Limb (tissue), 2 donors: ENCODE measurements at regions not wholly inside any gene's neighbourhood (a gene's known extent, or its start where the extent isn't known, plus 50 kb on each side); places are given as distances from the start of the nearest gene placed in this dataset.

Experiments used
- DNase-seq, 2 donors: peaks; one replicate each; pipeline ENCODE4 v3.0.0-alpha.2; 2016; ENCODE audit errors: extremely low spot score in 2 of 2

DNA sequence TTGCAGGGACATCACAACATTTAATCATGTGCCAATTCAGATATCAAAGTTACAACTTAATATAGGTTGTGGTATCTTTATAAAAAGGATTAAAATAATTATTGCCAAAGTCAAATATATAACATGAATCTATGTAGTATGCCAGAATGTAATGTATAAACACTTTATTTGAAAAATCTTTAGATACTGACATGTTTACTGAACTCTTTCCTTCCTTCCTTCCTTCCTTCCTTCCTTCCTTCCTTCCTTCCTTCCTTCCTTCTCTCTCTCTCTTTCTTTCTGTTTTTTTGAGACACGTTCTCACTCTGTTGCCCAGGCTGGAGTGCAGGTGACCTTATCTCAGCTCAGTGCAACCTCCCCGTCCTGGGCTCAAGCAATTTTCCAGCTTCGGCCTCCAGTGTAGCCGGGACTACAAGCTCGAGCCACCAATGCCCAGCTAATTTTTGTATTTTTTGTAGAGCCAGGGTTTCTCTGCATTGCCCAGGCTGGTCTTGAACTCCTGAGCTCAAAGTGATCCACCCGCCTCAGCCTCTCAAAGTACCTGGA lies 496.8 kb upstream of the CITED2 start:
- no peak for DNase-seq

DNA sequence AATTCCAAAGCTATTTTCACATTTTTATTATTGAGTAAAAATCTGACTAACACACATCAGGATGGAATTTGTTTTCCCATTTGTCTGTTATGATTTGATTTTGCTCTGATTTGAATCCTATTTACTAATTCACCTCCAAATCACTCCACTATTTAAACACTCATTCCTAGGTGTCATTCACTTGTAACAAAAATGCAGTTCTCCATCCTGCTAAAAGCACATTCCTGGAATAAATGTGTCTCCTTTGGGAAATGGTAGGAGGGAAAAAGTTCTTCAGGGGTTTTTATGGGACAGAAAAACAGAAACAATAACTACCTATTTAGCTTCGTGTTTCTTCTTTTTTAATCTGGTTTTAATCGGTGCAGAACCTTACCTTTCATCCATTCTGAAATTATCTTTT lies 494.1 kb upstream of the CITED2 start:
- DNase-seq = no peak

DNA sequence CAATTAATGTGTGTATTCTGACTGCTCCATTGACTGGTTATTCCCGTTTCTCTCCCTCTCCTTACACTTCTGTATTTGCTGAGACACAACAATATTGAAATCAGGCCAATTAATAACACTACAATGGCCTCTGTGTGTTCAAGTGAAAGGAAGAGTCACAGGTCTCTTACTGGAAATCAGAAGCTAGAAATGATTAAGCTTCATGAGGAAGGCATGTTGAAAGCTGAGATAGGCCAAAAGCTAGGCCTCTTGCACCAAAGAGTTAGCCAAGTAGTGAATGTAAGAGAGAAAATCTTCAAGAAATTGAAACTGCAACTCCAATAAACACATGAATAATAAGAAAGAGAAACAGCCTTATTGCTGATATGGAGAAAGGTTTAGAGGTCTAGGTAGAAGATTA lies 489.5 kb upstream of the CITED2 start:
- no peak for DNase-seq

DNA sequence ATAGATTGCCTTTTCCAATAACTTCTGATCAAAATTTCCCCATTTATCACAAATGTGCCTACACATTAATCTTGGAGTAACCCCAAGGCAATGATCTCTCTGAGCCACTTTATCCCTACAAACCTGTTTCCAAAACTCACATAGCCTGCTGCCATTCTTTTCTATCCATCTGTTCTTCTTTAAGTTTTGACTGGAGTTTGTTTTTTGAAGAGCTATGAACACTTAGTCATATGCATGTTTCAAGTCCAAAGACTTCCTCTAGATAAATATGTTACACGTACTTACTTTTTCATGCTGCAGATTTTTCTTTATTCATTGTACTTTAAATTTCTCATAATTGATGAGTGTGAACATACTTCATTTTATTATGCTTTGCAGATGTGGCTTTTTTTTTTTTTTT lies 488.9 kb upstream of the CITED2 start:
- no peak for DNase-seq

DNA sequence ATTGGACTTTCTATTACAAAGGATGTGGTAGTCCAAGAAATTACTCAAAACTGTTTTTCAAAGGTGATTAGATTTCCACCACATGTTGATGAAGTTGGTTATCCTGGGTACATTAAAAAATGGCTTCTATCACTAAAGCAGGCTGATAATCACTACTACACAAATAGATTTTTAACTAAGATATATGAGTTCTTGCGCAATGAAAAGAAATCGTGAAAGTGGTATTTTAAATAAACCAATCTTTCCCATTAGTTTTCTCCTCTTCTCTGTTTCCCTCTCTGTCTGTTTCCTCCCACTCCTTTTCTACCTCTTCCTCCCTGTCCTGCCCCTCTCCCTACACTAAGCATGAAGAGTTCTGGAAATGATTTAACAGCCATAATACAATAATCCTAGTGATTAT lies 487.9 kb upstream of the CITED2 start:
- no peak for DNase-seq

DNA sequence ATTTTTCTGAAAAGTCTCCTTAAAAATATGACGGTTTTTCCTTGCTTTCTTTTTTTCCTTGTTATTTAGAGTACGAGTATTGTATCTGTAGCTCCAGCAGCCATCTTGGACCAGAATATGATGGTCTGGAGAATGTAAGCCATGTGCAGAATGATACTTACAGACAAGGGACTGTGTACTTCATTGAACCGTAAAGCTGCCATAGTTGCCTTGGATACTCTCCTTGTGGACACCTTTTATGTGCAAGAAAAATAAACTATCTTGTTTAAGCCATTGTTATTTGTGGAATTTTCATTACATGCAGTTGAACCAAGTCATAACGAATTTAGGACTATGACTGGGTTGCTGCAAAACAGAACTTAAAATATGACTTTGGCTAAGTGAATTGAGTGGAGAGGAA lies 485.8 kb upstream of the CITED2 start:
- no peak for DNase-seq

DNA sequence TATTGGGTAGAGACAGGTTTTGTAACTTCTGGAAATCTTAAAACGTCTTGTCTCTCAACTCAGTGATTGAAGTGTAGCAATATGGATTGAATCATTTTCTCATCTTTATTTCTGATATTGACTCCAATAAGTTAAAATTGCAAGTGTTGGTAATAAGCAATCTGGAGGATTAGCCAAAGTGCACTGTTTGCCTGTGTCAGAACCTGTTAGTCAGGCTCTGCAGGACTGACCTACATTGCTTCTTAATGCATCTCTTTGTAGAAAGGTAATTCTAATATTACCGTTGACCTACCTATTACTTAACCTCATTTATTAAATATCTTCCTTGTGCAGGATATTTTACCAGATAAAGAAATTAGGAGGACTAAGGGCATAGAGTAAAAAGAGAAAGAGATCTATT lies 484.0 kb upstream of the CITED2 start:
- DNase-seq = no peak

DNA sequence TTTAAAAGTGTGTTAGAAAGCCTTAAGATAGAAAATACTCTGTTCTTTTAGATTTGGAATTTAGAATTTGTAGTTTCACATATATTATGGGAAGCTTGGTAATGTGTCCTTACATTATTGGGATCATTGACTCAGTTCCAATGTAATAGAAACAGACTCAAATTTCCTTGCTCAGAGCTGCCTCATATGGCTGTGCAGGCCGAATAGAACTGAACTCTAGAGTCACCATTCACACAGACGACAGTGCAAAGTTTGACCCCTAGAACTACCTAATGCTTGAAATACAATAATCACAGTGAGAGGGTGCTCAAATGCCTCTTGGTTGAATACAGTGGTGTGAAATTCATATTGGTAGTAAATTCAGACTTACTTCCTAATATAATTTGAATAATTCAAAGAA lies 482.7 kb upstream of the CITED2 start:
- DNase-seq = no peak

DNA sequence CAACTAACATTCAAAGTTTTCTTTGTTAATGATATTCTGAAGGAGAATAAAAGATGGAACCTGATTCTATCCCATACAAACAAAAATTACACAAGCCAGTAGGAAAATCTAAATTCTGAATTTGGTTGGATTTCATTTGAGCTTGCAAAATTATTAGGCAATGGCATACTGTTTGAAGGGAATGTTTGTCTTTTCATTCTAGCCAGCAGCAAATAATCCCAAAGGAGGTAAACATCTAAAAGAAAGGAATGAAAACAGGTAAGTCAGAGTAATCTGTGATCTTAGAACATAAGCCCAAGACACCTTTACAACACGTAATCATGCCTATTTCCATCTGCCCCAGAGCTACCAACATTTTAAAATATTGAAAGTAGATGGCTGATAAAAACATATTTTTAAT lies 482.1 kb upstream of the CITED2 start:
- no peak for DNase-seq

DNA sequence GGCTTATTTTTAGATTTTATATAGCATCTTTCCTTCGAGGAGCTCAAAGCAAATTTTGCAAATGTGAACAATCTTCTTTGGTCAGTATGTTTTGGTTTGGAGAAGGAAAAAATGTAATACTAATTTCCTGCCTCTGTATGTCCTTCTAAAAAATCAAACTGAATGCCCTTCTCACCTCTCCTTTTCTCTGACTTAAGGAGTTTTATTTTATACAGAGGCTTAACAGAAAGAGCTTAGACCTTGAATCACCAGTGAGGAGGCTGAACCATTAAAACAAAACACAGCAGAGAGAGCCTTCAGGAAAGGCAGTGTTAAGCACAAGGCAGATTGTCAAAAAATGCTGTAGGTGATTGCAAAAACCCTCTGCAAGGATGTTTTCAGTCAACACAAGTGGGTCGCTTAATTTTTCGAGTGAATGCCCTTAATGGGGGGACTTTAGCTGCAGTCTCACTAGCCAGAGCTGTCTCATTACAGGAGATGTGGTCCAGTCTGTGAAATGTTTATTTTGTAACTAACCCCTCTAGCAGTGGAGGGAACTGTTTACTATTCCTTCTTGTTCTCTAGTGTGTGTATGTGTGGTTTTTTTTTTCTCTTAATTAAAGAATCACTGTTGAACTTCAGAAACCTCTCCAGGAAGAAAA lies 481.3 kb upstream of the CITED2 start:
- DNase-seq = no peak

DNA sequence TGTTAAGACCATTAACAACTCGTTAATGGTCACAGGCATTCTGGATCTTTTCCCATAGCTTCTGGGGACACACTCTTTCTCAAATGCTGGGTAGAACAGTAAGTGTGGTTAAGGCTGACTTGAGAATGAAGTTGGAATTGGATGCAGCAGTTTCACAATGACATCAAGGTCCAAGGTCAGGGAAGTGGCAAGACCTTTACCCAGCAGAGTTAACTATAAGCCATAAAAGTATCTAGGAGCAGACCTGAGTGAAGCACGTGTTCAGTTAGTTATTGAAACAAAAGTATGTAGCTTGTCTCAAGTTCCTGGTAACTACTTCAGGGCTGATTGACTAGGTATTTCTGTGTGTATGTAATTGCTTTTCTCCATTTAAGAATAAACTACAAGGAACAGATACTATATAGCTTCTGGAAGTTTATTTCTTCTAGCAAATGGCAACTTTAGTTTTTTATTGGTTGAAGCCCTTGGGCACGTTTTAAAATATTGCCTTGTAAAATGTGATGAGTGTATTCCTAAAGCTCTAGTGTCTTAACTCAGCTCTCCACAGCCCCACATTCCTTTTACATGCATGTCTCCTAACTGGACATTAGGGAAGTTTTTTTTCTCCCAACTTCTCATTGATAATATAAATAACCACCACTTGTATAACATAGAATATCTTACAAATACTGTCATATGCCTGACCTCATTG lies 479.0 kb upstream of the CITED2 start:
- DNase-seq = no peak

DNA sequence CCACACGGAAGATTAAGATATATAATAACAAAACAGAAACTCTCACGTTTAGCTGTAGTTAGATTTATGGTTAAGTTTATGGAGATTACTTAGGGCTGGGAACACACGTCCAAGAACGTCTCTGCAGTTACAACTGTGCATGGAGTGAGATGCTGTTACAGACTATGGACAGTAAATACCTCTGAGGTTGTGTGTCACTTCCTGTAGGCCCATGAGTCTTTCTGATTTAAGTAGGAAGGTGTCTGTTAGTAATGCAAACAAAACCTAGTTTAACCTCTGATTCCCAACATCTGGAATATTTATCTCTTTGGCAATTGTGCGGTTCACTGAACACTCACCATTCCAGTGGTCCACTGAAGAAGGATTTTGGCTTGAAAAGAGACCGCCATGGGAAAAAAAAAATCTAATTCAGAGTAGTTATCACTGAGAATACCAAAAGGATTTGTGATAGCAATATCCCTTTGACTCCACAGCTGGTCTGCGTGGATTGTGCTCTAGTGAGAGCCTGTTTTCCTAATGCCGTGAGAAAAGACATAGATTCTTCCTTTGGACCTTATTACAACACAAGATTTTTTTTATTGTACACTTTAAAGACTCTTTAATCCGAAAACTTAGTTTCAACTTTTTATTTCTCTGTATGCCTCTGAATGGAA lies 478.2 kb upstream of the CITED2 start:
- no peak for DNase-seq

DNA sequence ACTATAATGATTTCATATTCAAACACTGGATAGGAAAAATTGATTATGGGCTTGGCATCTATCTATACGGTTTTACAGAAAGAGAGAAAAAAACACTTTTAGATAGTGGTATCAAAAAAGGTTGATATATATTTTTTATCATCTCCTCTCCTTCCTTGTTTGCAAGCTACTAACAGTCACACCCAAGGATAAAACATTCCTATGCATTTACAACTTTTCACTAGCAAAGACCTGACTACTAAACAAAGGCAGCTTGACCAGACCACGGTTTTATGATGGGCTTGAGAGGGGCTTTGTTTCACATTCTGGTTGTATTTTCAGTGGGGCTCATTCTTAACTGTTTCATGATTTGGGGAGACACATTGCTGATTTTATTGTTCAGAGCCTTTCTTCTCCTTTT lies 477.6 kb upstream of the CITED2 start:
- no peak for DNase-seq

DNA sequence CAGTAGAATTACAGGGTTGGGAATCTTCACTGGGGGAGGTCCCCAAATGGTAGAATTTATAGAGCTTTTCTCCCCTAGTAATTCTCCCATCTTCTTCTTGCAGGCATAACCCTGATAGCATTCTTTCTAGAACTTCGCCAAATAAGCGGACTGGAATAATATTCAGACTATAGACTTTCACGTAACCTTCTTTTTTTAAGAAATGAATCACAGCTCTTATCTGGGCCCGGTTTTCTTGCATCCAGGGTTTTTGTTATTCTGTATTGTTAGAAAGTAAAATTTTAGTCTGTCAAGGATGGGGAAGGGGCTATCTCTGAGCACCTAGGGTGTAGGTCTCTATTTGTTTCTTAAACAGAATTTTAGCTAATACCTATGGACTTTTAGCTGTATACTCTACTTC lies 476.8 kb upstream of the CITED2 start:
- no peak for DNase-seq

DNA sequence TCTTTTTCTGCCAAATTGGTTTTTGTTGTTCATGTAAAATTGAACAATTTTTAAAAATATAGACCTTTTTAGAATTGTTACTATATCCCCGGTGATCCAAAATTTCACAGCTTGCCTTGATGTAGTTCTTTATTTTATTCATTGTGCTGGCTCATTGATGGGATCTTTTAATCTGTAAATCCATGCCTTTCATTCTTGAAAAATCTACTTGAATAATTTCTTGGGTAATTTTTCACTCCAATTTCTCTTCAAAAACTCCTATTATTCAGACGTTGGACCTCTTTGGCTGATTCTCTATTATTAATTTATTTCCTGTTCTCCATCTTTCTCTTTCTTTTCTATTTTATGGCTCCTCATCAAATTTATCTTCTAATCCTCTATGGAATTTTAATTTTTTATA lies 476.1 kb upstream of the CITED2 start:
- no peak for DNase-seq

DNA sequence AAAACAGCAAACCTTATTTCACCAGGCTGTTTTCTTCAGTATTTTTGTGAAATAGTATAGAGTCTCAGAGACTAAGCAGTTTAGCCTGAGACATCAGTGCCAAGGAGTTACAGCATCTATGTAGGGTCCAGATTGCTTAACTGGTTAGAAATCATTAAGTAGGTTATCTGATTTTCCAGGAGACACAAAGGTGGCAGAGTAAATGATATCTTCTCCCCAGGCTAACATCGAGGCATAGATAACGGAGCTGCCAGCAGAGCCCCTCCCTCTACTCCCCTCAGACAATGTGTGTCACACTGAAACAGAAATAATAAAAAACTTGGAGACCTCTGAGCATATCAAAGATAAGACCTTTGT lies 473.0 kb upstream of the CITED2 start:
- DNase-seq = no peak

DNA sequence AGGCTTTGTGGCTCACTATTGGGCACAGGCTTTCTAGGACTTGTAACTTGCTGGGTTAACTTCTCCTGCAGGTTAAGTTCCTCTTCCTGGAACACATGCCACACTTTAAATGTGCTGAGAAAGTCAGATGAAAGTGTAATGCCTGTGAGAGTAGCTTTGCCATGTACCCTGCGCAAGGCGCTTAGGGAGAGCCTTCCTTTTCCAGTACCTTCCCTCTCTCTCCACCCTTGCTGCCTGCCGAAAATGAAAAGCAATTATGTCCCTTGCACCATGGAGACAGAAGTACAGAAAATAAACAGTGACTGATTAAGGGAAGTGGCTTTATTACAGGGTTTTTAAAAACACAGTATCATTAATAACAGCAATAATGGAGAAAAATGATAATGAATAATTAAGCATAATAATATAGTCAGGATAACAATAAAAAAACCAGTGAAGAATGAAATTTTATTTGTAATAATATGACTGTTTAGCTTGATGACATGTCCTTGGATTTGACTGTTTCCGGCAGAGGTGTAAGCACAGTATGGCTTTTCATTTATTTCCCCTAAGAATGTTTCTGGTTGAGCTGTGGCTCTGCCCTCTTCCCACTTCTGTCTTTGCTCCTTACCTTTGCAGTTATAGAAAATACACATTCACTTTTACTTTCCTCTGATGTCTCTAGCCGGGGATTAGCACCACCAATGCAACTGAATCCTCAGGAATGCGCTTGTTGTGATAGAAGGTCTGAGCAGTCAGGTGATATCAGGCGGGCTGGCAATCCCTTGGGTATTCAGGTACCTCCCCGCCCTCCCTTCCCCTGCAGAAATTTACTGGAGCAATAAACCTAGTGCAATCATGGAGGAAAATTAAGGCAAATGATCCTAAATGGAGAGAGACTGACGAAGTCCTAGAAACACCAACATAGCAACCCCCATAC lies 472.3 kb upstream of the CITED2 start:
- no peak for DNase-seq

DNA sequence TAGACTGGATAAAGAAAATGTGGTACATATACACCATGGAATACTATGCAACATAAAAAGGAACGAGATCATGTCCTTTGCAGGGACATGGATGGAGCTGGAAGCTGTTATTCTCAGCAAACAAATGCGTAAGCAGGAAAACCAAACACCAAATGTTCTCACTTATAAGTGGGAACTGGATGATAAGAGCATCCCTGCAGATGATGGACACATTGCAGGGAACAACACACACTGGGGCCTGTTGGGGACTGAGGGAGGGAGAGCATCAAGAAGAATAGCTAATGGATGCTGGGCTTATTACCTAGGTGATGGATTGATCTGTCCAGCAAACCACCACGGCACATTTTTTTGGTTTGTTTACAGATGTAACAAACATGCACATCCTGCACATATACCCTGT lies 470.5 kb upstream of the CITED2 start:
- no peak for DNase-seq

DNA sequence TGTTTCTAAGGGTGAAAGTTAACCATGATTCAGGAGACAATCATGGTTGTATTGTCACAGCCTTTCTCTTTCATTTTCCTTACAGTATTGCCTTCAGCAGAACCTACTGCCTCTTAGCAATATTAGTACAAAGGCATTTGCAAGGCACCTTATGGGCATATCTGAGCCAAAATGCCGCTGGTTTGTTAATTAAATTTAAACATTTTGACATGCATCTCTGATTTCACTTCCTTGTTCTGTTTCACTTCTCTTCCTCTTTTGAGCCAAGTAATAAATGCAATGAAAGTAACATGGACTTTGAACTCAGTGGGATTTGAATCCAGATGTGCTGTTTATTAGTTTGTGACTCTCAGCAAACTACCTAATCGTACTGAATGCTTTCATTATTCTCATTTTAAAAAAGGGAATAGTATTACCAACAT lies 467.4 kb upstream of the CITED2 start:
- no peak for DNase-seq

DNA sequence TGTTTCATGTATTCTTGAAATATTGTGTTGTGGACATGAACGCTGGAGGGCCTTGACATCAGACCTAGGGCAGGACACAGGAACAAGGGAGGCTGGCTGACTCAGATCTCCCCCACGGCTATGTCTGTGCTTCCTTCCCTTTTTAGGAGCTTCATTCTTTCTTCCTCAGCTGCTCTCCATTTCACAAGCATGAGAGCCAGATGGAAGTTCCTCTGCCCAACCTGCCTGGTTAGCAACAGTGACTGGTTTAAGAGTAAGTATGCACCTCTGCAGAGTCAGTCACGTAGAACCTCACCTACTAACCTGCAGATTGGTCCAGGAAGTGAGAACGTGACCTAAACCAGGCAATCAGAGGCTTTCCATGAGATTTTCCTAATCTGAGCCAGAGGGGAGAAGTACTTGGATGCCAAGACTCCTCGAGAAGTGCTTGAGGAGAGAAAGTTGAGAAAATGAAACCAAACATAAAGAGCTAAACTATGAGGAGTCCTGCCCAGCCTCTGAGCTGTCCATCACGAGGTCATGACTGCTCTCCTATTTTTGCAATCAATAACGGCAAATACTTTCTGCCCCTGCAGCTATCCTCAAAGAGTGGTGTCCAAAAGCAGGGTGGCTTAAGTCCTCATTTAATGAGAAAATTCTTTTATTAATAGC lies 465.2 kb upstream of the CITED2 start:
- no peak for DNase-seq

DNA sequence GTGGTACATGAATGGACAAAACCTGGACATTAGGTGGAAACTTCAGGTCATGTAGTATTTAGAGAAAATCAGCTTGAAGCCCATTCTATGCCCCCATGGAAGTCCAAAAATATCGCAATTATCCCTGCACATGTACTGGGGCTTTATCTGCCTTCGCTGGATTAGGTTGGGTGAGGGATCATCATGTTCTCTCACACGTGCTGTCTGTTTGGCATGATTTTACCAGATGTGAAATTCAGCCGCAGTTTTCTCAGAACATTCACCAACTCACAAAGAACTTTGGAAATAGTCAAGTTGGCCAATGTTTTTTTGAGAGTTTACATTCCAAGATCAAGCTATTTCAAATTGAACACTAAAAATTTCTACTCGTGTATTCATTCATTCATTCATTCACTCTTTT lies 459.8 kb upstream of the CITED2 start:
- DNase-seq = no peak
